BE2C (cell line): ENCODE measurements at regions not wholly inside any gene's neighbourhood (a gene's known extent, or its start where the extent isn't known, plus 50 kb on each side); places are given as distances from the start of the nearest gene placed in this dataset.
A peak's percentile ranks its signal among the peaks of the same experiment; 100 is the strongest.

Experiments used
- DNase-seq: peaks from one replicate; pipeline ENCODE4 v3.0.0-alpha.2; 2020
- H3K27me3 ChIP-seq: fragments of 250-450 bp; sonication (Bioruptor Pico); 2 replicates; pipeline ENCODE4 v1.5.1; 2020; ENCODE audit warnings: mild to moderate bottlenecking
- H3K36me3 ChIP-seq: fragments of 250-450 bp; sonication (Bioruptor Pico); 2 replicates; pipeline ENCODE4 v1.5.1; 2020; ENCODE audit warnings: mild to moderate bottlenecking
- H3K4me1 ChIP-seq: fragments of 250-450 bp; sonication (Bioruptor Pico); 2 replicates; pipeline ENCODE4 v1.5.1; 2020
- H3K4me3 ChIP-seq: 2 replicates; pipeline ENCODE4 v1.5.1; 2011; ENCODE audit warnings: low read depth, low read length
- H3K9me3 ChIP-seq: fragments of 250-450 bp; sonication (Bioruptor Pico); 2 replicates; pipeline ENCODE4 v1.5.1; 2020
- CTCF ChIP-seq: IDR thresholded peaks from 2 replicates; pipeline ENCODE4 v1.5.1; 2012; ENCODE audit warnings: mild to moderate bottlenecking, low read depth, low read length

GRCh38 chr10:61031341-61031740 is 87.4 kb upstream of the RHOBTB1 start:
- no peak for TF ChIP-seq CTCF
- H3K4me1 ChIP-seq = no peaks in the 10 kb centered on the region
- no peaks in the 10 kb centered on the region for H3K9me3 ChIP-seq
- H3K27me3 ChIP-seq = peaks cover 7% of the 10 kb centered on the region; the same call in 1 of the 2 replicates
- no peak for DNase-seq
- no peaks in the 10 kb centered on the region for H3K36me3 ChIP-seq
- no peak overlapping the region for H3K4me3 ChIP-seq

- no peaks in the 10 kb centered on the region for H3K4me1 ChIP-seq
- no peak overlapping the region for H3K4me3 ChIP-seq
- H3K9me3 ChIP-seq = no peaks in the 10 kb centered on the region
- H3K27me3 ChIP-seq = peaks cover 7% of the 10 kb centered on the region
- no peak for DNase-seq
- H3K36me3 ChIP-seq = no peaks in the 10 kb centered on the region
- TF ChIP-seq CTCF = no peak
These were observed 85.4 kb upstream of the RHOBTB1 start for GRCh38 chr10:61029411-61029810.

- no peak for TF ChIP-seq CTCF
- no peaks in the 10 kb centered on the region for H3K9me3 ChIP-seq
- H3K4me1 ChIP-seq = no peaks in the 10 kb centered on the region
- H3K4me3 ChIP-seq = no peak overlapping the region
- H3K36me3 ChIP-seq = no peaks in the 10 kb centered on the region
- peaks cover 7% of the 10 kb centered on the region for H3K27me3 ChIP-seq
- DNase-seq = no peak
These were observed 84.9 kb upstream of the RHOBTB1 start for GRCh38 chr10:61028861-61029361.

- DNase-seq = no peak
- no peaks in the 10 kb centered on the region for H3K4me1 ChIP-seq
- TF ChIP-seq CTCF = peak; percentile 66
- H3K36me3 ChIP-seq = no peaks in the 10 kb centered on the region
- H3K27me3 ChIP-seq = peaks cover 23% of the 10 kb centered on the region
- H3K4me3 ChIP-seq = no peak overlapping the region
- H3K9me3 ChIP-seq = no peaks in the 10 kb centered on the region
These were observed 80.8 kb upstream of the RHOBTB1 start for GRCh38 chr10:61024856-61025201.

- no peak for DNase-seq
- Histone ChIP-seq H3K4me3 (no peak overlapping the region), H3K36me3 (no peaks in the 10 kb centered on the region), H3K9me3 (no peaks in the 10 kb centered on the region), H3K27me3 (peaks cover 21% of the 10 kb centered on the region), H3K4me1 (no peaks in the 10 kb centered on the region)
- no peak for TF ChIP-seq CTCF
These were observed 80.3 kb upstream of the RHOBTB1 start for GRCh38 chr10:61024151-61024855.

- no peak for DNase-seq
- no peak overlapping the region for H3K4me3 ChIP-seq
- TF ChIP-seq CTCF = no peak
- H3K36me3 ChIP-seq = no peaks in the 10 kb centered on the region
- H3K4me1 ChIP-seq = no peaks in the 10 kb centered on the region
- H3K27me3 ChIP-seq = peaks cover 16% of the 10 kb centered on the region
- H3K9me3 ChIP-seq = no peaks in the 10 kb centered on the region
These were observed 79.1 kb upstream of the RHOBTB1 start for GRCh38 chr10:61023053-61023452.
